ENCODE measurements at regions not wholly inside any gene's neighbourhood (a gene's known extent, or its start where the extent isn't known, plus 50 kb on each side); places are given as distances from the start of the nearest gene placed in this dataset.

DNA sequence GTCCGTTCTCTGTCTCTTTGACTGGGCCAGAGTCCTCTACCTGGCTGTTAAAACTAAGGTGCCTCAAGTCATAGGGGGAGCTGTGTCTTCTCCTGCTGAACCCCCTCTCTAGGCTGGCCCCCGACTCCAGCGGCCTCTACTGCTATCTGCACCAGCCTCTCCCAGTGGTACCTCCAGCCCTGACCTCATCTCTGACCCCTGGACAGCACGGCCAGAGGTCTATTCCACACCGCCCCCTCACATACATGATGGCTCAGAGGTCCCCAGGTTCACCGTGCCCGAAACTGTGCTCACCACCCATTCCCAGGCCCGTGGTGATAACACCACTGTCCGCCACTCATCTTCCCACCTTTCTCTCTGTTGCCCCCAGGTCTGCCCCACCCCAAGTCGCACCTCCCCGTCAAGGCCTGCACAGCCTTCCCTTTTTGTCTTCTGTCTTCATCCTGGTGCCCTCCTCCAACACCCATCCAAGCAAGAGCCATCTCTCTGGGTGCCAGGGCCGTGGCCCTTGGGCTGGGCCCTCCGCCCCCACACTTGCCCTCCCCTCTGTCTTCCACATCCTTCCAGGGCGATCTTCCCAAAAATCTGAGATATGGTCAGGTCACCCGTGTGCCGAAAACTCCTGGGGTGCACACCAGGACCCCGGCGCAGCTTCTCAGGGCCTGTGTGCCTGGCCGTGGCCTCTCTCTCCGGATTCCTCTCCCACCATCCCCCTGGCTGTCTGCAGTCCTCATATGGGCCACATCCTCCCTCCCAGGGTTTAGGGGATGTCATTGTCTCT is 134.4 kb upstream of the ID2 start:
- no peaks in the 10 kb centered on the region for H3K9me1 ChIP-seq (ENCODE audit: control insufficient read depth, insufficient read depth, low read length)
- ATAC-seq: no peak
- H3K27ac ChIP-seq (ENCODE audit: extremely low read depth, low read depth, low read length): no peak overlapping the region
- no peak overlapping the region; a peak in 1 of 4 replicates for H3K9ac ChIP-seq (ENCODE audit: insufficient read depth in 1 of 2, low read depth in 2 of 2, low read length in 2 of 2)
- no peak for FAIRE-seq
- peak; percentile 38; the same call in 1 of the 2 replicates for TF ChIP-seq EGR1 (conservative IDR thresholded peaks at IDR 0.05)
- TF ChIP-seq SAFB (IDR thresholded peaks at IDR 0.05; ENCODE audit: borderline replicate concordance, low read depth, low read length): no peak
- TF ChIP-seq GTF2B (IDR thresholded peaks at IDR 0.05; ENCODE audit: extremely low read depth, insufficient read length): no peak
- TF ChIP-seq ZNF354B (CRISPR knock-in tag; IDR thresholded peaks at IDR 0.05): no peak
- no peak for TF ChIP-seq ELK3 (CRISPR knock-in tag; IDR thresholded peaks at IDR 0.05)
- TF ChIP-seq VEZF1 (CRISPR knock-in tag; IDR thresholded peaks at IDR 0.05): no peak
- BruUV-seq (replicated peaks): no TSS peak
- H3K4me1 ChIP-seq (replicated peaks in 1 of 2; ENCODE audit: control insufficient read depth in 2 of 2, insufficient read depth in 2 of 2, low read length in 2 of 2): peaks cover 17 to 31% of the 10 kb centered on the region in 2 experiments
- no peak overlapping the region for H2AFZ ChIP-seq (ENCODE audit: low read depth, low read length)
- intact Hi-C loops (cut with micrococcal nuclease): no loop called here
- no peaks in the 10 kb centered on the region for H4K20me1 ChIP-seq (replicated peaks; ENCODE audit: control insufficient read depth, insufficient read depth, low read length)
- ChIA-PET POLR2A (no interaction called here), CTCF (ENCODE audit: low intra/inter-chr PET ratio) (no interaction called here)
- in situ Hi-C loops (cut with MboI): no loop called here
- DNase-seq (ENCODE audit: extremely low read depth in 1 of 4, low spot score in 3 of 4): no peak
- no peak overlapping the region for H3K4me3 ChIP-seq
- no peaks in the 10 kb centered on the region for H3K79me2 ChIP-seq (ENCODE audit: control insufficient read depth, insufficient read depth, low read length)
- H3K9me3 ChIP-seq (replicated peaks; ENCODE audit: control insufficient read depth, insufficient read depth, low read depth, low read length): no peaks in the 10 kb centered on the region
- H3K27me3 ChIP-seq (ENCODE audit: control insufficient read depth in 2 of 2, insufficient read depth in 2 of 2, low read length in 2 of 2): peaks cover 0 to 3% of the 10 kb centered on the region in 2 experiments; a peak in 1 of 5 replicates
- no peak overlapping the region for H3K4me2 ChIP-seq (ENCODE audit: insufficient read depth, low read length)
- no peaks in the 10 kb centered on the region for H3K36me3 ChIP-seq (ENCODE audit: control insufficient read depth, insufficient read depth, low read length)
- 60% methylated on average over 17 of the region's 20 CpGs for WGBS (ENCODE audit: insufficient coverage, low coverage, missing lambda C conversion rate)

Data from K562 (cell line).